ENCODE measurements at regions not wholly inside any gene's neighbourhood (a gene's known extent, or its start where the extent isn't known, plus 50 kb on each side); places are given as distances from the start of the nearest gene placed in this dataset.
"Not testable (repeated sequence)": the region's sequence is repeated elsewhere in the genome, so short reads cannot be mapped to it uniquely, and the experiment has no call there.

DNA sequence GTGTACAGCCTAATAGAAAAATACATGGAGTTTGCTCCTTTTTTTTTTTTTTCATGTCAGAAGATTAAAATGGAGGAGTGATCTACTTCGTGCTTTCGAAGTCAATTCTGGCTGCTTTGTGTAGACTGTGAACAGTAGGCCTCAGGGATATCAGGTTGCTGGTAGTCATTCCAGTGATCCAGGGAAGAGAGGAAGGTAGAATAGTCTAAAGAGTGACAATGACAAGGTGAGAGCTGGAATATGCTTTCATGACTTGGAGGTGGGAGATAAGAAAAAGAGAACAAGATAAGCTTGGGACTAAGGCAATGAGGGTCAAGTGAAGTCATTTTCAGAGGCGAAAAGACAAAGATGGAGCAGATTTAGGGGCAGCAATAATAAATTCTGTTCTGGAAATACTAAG, 111.3 kb upstream of the MIR17HG start:
- DNase-seq, result no peak

- no peak for DNase-seq
Measured at GRCh38 chr13:91236921-91237320, 110.6 kb upstream of the MIR17HG start.

GRCh38 chr13:91238036-91238435, 109.5 kb upstream of the MIR17HG start:
- DNase-seq, result no peak

DNA sequence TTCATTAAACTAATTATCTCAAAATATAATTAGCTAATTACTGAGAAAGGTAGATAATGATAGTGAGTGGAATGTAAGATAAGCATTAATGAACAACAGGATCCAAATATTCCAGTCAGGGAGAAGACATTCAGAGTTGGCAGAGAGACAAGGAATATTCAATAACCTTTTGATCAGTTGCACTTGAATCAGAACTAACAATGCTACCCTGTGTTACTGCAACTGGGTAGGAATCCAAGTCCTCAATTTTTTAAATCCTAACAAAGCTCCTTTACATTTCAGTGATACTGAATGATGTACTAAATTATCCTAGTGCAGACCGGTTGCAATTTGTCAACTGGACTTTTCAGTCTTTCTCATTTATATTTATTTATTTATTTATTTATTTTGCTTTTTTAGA, 107.1 kb upstream of the MIR17HG start:
- DNase-seq, result no peak

GRCh38 chr13:91241221-91241933, 106.1 kb upstream of the MIR17HG start:
- no peak for DNase-seq

- DNase-seq, result no peak
Measured at GRCh38 chr13:91242652-91243051, 104.8 kb upstream of the MIR17HG start.

- DNase-seq, result no peak
Measured at GRCh38 chr13:91245288-91245687, 102.2 kb upstream of the MIR17HG start.

- no peak for DNase-seq
Measured at GRCh38 chr13:91247768-91248167, 99.7 kb upstream of the MIR17HG start.

DNA sequence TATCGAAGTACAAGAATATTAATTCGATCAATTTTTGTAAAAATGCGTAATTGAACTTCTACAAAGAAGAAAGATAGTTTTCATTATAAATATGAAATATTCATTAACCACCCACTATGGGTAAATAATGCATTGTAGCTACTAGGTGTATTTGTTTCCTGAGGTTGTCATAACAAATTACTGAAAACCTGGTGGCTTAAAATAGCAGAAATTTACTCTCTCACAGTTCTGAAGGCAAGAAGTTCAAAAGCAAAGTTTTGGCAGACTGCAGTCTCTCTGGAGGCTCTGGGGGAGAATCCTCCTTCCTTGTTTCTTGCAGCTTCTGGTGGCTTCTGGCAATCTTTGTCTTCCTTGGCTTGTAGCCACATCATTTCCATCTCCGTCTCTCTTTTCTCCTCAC, 99.2 kb upstream of the MIR17HG start:
- DNase-seq, result no peak

GRCh38 chr13:91249370-91249769, 98.1 kb upstream of the MIR17HG start:
- DNase-seq, result no peak

GRCh38 chr13:91249861-91250260, 97.6 kb upstream of the MIR17HG start:
- no peak for DNase-seq

GRCh38 chr13:91251573-91251972, 95.9 kb upstream of the MIR17HG start:
- not testable (repeated sequence) for DNase-seq

DNA sequence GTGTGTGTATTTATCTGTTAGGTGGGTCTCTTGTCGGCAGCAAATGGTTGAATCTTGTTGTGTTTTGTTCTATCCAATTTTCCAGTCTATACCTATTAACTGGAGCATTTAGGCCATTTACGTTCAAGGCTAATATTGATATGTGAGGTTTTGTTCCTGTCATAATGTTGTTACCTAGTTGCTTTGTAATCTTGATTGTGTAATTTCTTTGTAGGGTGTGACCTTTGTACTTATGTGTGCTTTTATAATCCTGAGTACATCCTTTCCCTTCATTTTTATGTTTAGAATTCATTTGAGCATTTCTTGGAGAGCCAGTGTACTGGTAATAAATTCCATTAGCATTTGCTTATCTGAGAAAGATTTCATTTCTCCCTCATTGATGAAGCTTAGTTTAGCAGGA, 83.0 kb upstream of the MIR17HG start:
- DNase-seq, result no peak

- no peak for DNase-seq
Measured at GRCh38 chr13:91269237-91269636, 78.2 kb upstream of the MIR17HG start.

GRCh38 chr13:91270031-91270430, 77.5 kb upstream of the MIR17HG start:
- no peak for DNase-seq

- DNase-seq, result no peak
Measured at GRCh38 chr13:91272235-91272777, 75.2 kb upstream of the MIR17HG start.

DNA sequence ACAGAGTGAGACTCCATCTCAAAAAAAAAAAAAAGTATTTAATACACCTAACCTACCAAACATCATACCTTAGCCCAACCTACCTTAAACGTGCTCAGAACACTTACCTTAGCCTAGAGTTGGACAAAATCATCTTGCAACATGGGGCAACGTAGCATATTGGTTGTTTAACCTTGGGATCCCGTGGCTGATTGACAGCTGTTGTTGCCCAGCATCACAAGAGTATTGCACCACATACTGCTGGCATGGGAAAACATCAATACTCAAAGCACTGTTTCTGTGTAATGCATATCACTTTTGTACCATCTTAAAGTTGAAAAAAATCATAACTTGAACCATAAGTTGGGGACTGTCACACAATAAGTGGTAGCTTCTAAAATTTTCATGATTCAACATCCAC, 73.8 kb upstream of the MIR17HG start:
- no peak for DNase-seq

DNA sequence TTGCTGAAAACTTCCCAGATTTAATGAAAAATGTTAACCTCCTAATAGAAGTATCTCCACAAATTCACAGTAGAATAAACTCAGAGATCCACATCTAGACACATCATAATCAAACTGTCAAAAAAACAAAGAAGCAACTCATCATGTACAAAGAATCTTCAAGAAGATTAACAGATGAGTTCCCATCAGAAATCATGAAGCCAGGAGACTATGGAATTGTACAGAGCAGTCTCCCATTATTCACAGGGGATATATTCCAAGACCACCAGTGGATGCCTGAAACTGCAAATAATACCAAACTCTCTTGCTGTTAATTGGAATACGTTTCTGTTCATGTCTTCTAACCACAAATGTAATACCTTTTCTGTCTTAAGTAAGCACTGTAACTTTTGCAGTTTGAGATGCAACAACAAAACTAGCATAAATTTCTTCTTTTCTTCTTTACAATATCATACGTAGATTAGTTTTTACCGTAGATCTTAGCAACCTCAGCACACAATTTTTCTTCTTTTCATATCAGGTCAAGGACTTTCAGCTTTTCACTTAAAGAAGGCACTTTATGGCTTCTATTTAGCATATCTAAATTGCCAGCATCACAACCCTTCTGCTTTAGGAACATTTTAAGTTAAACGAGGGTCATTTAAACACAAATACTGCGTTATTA, 70.3 kb upstream of the MIR17HG start:
- DNase-seq, result no peak

DNA sequence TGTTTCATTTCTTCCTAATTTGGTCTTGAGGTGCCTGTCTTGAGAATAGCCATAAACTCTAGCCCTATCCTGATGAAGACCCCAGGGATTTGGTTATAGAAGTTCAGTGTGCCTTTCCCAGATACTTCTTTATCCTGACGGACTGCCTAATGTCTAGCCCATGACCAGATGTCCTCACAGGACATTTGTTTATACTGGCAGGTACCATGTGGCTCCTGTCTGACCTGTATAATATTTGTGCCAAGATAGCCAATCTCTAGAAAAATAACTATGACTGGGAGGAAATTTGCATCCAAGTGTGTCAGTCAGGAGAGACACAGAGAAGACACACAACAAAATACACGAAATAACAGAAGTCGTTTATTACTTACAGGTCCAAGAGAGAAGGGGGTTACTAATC, 69.2 kb upstream of the MIR17HG start:
- DNase-seq, result no peak

DNA sequence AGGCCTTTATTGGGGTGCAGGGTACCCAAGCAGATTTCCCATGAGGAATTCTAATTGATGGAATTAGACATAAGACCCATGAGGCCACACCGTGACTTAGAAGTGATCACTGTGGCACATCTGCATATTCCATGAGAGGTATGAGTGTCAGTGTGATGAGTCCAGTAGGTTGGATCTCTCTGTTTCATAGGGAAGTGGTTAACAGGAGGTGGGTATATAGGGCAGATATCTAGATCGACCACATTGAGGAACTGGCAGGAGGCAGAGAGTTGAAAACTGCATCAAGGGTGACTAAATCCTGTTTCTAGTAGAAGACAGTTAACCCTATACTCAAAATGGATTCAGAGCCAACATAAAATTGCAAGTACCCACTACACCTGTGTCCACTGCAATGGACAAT, 68.6 kb upstream of the MIR17HG start:
- DNase-seq, result no peak

- no peak for DNase-seq
Measured at GRCh38 chr13:91280801-91281200, 66.7 kb upstream of the MIR17HG start.

GRCh38 chr13:91284335-91284734, 63.2 kb upstream of the MIR17HG start:
- DNase-seq, result no peak

DNA sequence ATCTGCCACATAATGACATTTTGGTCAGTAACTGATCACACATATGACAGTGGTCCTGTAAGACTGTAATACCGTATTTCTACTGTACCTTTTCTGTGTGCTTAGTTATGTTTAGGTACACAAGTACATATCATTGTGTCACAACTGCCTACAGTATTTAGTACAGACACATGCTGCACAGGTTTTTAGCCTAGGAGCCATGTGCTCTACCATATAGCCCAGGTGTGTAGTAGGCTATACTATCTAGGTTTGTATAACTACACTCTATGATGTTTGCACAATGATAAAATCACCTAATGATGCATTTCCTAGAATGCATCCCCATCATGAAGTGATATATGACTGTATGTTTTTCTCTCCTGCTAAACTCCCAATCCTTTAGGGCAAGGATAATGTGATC, 61.2 kb upstream of the MIR17HG start:
- no peak for DNase-seq

DNA sequence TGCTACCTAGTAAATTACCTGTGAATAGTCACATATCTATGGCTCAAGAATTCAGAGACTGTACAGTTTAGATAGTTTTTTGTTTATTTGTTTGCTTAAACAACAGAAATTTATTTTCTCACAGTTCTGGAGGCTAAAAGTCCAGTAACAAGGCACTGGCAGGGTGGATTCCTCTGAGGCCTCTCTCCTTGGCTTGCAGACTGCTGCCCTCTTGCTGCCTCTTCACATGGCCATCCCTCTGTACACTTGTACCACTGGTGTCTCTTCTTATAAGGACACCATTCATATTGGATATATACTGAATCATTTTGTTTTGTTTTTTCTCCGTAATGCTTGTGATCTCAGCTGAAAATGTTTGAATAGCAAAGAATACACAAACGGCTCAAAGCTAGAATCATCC, 56.4 kb upstream of the MIR17HG start:
- DNase-seq, result no peak

All from CD4-positive, alpha-beta T cell treated with Interleukin-21 for 1 hour (primary cell).